Prostate gland (tissue), 2 donors: ENCODE measurements at regions not wholly inside any gene's neighbourhood (a gene's known extent, or its start where the extent isn't known, plus 50 kb on each side); places are given as distances from the start of the nearest gene placed in this dataset.

Source experiments
- DNase-seq: peaks from one replicate; pipeline ENCODE4 v3.0.0-alpha.2; 2019; ENCODE audit warnings: low spot score
- H3K27ac ChIP-seq, 2 donors: fragments of 200-600 bp; sonication (generic); 2 replicates each; pipeline ENCODE4 v1.5.1; 2017 to 2019
- H3K27me3 ChIP-seq: fragments of 200-600 bp; sonication (generic); replicated peaks from 2 replicates; pipeline ENCODE4 v1.5.1; 2019; ENCODE audit not compliant: insufficient read depth
- H3K36me3 ChIP-seq, 2 donors: fragments of 200-600 bp; sonication (generic); 1 replicate in 1 of 2; 2 replicates in 1 of 2; pipeline versions ENCODE4 v1.5.1 to v1.8.1; 2017 to 2019
- H3K4me1 ChIP-seq: fragments of 200-600 bp; sonication (generic); replicated peaks from 2 replicates; pipeline ENCODE4 v1.5.1; 2019
- H3K4me3 ChIP-seq, 2 donors: fragments of 200-600 bp; sonication (generic); 2 replicates each; pipeline ENCODE4 v1.5.1; 2017 to 2019
- H3K9me3 ChIP-seq: fragments of 200-600 bp; sonication (generic); 2 replicates; pipeline ENCODE4 v1.5.1; 2017
- CTCF ChIP-seq, 4 experiments: fragments of 200-600 bp in 2 of 4; fragments of 450-650 bp in 2 of 4; sonication (generic) in 2 of 4; IDR thresholded peaks; 1 replicate in 3 of 4; 2 replicates in 1 of 4; pipeline ENCODE4 v1.5.1; 2016 to 2019; ENCODE audit warnings: antibody characterized with exemption in 4 of 4, mild to moderate bottlenecking in 2 of 4, moderate library complexity in 2 of 4
- POLR2A ChIP-seq: fragments of 450-650 bp; IDR thresholded peaks from one replicate; pipeline ENCODE4 v1.6.1; 2016; ENCODE audit warnings: antibody characterized with exemption, mild to moderate bottlenecking
- POLR2AphosphoS5 ChIP-seq: sonication (generic); formaldehyde crosslinking; IDR thresholded peaks from one replicate; pipeline ENCODE4 v1.6.1; 2017; ENCODE audit warnings: antibody characterized with exemption
- WGBS: methylation state at CpG from one replicate; pipeline ENCODE4 v1.1.5; 2018; 5-methylcytosine and 5-hydroxymethylcytosine counted together
- intact Hi-C: fragments of 100-400 bp; cut with DNase I; formaldehyde crosslinking; loops from one replicate; pipeline ENCODE4 v1.14.2; 2022

GRCh38 chr10:2460812-2461211 is 606.5 kb upstream of the PFKP start:
- no peaks in the 10 kb centered on the region for H3K36me3 ChIP-seq
- DNase-seq = no peak
- H3K27ac ChIP-seq = no peak overlapping the region
- H3K27me3 ChIP-seq = no peaks in the 10 kb centered on the region
- no peaks in the 10 kb centered on the region for H3K9me3 ChIP-seq
- WGBS = 73% methylated on average over 1 of the region's 1 CpG
- intact Hi-C loops = no loop called here
- TF ChIP-seq POLR2A (no peak), CTCF (IDR thresholded peaks at IDR 0.05) (no peak), POLR2AphosphoS5 (no peak)
- no peak overlapping the region for H3K4me3 ChIP-seq
- H3K4me1 ChIP-seq = no peaks in the 10 kb centered on the region

GRCh38 chr10:2459713-2460112 is 607.6 kb upstream of the PFKP start:
- intact Hi-C loops = no loop called here
- no peaks in the 10 kb centered on the region for H3K9me3 ChIP-seq
- H3K27ac ChIP-seq = no peak overlapping the region
- no peak for DNase-seq
- no peak for TF ChIP-seq POLR2AphosphoS5
- no peak for TF ChIP-seq CTCF (IDR thresholded peaks at IDR 0.05)
- no peak for TF ChIP-seq POLR2A
- no peaks in the 10 kb centered on the region for H3K27me3 ChIP-seq
- H3K4me1 ChIP-seq = no peaks in the 10 kb centered on the region
- 92% methylated on average over 2 of the region's 2 CpGs for WGBS
- H3K36me3 ChIP-seq = no peaks in the 10 kb centered on the region
- no peak overlapping the region for H3K4me3 ChIP-seq

GRCh38 chr10:2456834-2457233 is 610.5 kb upstream of the PFKP start:
- Histone ChIP-seq H3K4me1 (no peaks in the 10 kb centered on the region), H3K27ac (no peak overlapping the region), H3K27me3 (no peaks in the 10 kb centered on the region), H3K9me3 (no peaks in the 10 kb centered on the region), H3K4me3 (no peak overlapping the region), H3K36me3 (no peaks in the 10 kb centered on the region)
- 61% methylated on average over 7 of the region's 7 CpGs for WGBS
- no peak for TF ChIP-seq POLR2AphosphoS5
- no peak for TF ChIP-seq CTCF (IDR thresholded peaks at IDR 0.05)
- TF ChIP-seq POLR2A = no peak
- DNase-seq = no peak
- intact Hi-C loops = no loop called here

- intact Hi-C loops = no loop called here
- no peaks in the 10 kb centered on the region for H3K4me1 ChIP-seq
- 71% methylated on average over 10 of the region's 10 CpGs for WGBS
- no peaks in the 10 kb centered on the region for H3K27me3 ChIP-seq
- no peak overlapping the region for H3K27ac ChIP-seq
- DNase-seq = no peak
- TF ChIP-seq POLR2A (no peak), CTCF (IDR thresholded peaks at IDR 0.05) (no peak), POLR2AphosphoS5 (no peak)
- no peaks in the 10 kb centered on the region for H3K9me3 ChIP-seq
- no peaks in the 10 kb centered on the region for H3K36me3 ChIP-seq
- no peak overlapping the region for H3K4me3 ChIP-seq
These were observed 622.0 kb upstream of the PFKP start for GRCh38 chr10:2445370-2445769.

- H3K36me3 ChIP-seq = no peaks in the 10 kb centered on the region
- H3K4me1 ChIP-seq = no peaks in the 10 kb centered on the region
- WGBS = 75% methylated on average over 4 of the region's 4 CpGs
- no peaks in the 10 kb centered on the region for H3K9me3 ChIP-seq
- no peaks in the 10 kb centered on the region for H3K27me3 ChIP-seq
- no peak overlapping the region for H3K27ac ChIP-seq
- intact Hi-C loops = no loop called here
- TF ChIP-seq POLR2A = no peak
- TF ChIP-seq POLR2AphosphoS5 = no peak
- TF ChIP-seq CTCF (IDR thresholded peaks at IDR 0.05) = no peak
- DNase-seq = no peak
- no peak overlapping the region for H3K4me3 ChIP-seq
These were observed 627.4 kb upstream of the PFKP start for GRCh38 chr10:2439983-2440382.
